Thoracic aorta (tissue), 2 donors: ENCODE measurements at regions not wholly inside any gene's neighbourhood (a gene's known extent, or its start where the extent isn't known, plus 50 kb on each side); places are given as distances from the start of the nearest gene placed in this dataset.

Experiments used
- ATAC-seq: fragments of 150-250 bp; one replicate; pipeline ENCODE4 v1.8.0; 2017; ENCODE audit warnings: low read depth; ENCODE audit not compliant: insufficient number of reproducible peaks, low FRiP score
- DNase-seq: peaks from one replicate; pipeline ENCODE4 v3.0.0-alpha.2; 2020; ENCODE audit warnings: low spot score
- H3K27ac ChIP-seq, 2 donors: fragments of 200-600 bp; sonication (generic); 1 replicate in 1 of 2; 2 replicates in 1 of 2; pipeline ENCODE4 v1.5.1; 2016; ENCODE audit warnings: mild to moderate bottlenecking in 2 of 2, moderate library complexity in 2 of 2
- H3K27me3 ChIP-seq: fragments of 200-600 bp; sonication (generic); replicated peaks from 2 replicates; pipeline ENCODE4 v1.6.0; 2016; ENCODE audit warnings: mild to moderate bottlenecking; ENCODE audit not compliant: insufficient read depth
- H3K36me3 ChIP-seq: fragments of 200-600 bp; sonication (generic); one replicate; pipeline ENCODE4 v1.5.1; 2016
- H3K4me1 ChIP-seq, 2 donors: fragments of 200-600 bp; sonication (generic); 1 replicate in 1 of 2; 2 replicates in 1 of 2; pipeline versions ENCODE4 v1.5.1 to v1.6.0; 2016; ENCODE audit warnings: low read depth in 2 of 2, mild to moderate bottlenecking in 1 of 2; ENCODE audit not compliant: control insufficient read depth in 1 of 2
- H3K4me3 ChIP-seq: fragments of 200-600 bp; sonication (generic); 2 replicates; pipeline ENCODE4 v1.5.1; 2016; ENCODE audit warnings: mild to moderate bottlenecking
- H3K9me3 ChIP-seq: fragments of 200-600 bp; sonication (generic); 2 replicates; pipeline ENCODE4 v1.5.1; 2016
- TF ChIP-seq, protein P1 (sequence below): fragments of 200-600 bp; sonication (generic); IDR thresholded peaks from one replicate; pipeline ENCODE4 v1.5.1; 2019; ENCODE audit warnings: antibody characterized with exemption

DNA sequence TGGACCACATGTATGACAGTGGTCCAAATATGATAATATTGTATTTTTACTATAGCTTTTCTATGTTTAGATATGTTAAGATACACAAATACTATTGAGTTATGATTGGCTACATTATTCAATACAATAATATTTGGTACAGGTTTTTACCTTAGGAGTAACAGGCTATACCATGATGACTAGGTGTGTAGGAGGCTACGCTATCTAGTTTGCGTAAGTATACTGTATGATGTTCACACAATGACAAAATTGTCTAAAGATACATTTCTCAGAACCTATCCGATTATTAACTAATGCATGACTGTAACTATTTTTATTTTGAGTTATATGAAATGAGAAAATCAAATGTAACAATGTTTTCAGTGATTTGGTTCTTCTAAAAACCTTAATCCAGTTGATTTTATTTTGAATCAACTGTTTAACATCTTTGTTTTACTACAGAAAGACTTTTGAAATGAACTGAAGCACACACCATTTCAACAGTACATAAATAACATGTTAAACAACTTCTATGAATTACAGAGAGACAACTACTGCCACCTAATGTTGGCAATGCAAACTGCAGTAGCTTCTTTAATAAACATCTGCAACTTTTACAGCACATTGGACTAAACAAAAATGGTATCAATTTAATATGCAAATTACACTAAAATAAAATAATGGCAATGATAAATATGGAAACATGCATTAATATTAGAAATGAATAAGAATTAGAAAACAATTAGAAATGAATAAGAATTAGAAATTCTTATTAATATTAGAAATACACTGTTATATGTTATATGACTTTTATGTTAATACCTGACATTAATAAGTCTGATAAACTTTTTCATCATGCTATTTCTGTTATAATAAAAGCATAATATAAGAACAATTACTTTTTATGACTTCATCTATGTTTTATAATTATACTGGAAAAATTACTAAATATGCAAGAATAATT lies 255.7 kb downstream of the MBNL1 start:
- H3K9me3 ChIP-seq, result no peaks in the 10 kb centered on the region
- DNase-seq (no peak), ATAC-seq (no peak)
- no peak overlapping the region for H3K4me3 ChIP-seq
- no peaks in the 10 kb centered on the region for H3K36me3 ChIP-seq
- peaks cover 0 to 2% of the 10 kb centered on the region in 2 donors for H3K4me1 ChIP-seq
- H3K27me3 ChIP-seq, result no peaks in the 10 kb centered on the region
- TF ChIP-seq, protein P1, sequence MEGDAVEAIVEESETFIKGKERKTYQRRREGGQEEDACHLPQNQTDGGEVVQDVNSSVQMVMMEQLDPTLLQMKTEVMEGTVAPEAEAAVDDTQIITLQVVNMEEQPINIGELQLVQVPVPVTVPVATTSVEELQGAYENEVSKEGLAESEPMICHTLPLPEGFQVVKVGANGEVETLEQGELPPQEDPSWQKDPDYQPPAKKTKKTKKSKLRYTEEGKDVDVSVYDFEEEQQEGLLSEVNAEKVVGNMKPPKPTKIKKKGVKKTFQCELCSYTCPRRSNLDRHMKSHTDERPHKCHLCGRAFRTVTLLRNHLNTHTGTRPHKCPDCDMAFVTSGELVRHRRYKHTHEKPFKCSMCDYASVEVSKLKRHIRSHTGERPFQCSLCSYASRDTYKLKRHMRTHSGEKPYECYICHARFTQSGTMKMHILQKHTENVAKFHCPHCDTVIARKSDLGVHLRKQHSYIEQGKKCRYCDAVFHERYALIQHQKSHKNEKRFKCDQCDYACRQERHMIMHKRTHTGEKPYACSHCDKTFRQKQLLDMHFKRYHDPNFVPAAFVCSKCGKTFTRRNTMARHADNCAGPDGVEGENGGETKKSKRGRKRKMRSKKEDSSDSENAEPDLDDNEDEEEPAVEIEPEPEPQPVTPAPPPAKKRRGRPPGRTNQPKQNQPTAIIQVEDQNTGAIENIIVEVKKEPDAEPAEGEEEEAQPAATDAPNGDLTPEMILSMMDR, result peak; percentile 69
- no peak overlapping the region for H3K27ac ChIP-seq

DNA sequence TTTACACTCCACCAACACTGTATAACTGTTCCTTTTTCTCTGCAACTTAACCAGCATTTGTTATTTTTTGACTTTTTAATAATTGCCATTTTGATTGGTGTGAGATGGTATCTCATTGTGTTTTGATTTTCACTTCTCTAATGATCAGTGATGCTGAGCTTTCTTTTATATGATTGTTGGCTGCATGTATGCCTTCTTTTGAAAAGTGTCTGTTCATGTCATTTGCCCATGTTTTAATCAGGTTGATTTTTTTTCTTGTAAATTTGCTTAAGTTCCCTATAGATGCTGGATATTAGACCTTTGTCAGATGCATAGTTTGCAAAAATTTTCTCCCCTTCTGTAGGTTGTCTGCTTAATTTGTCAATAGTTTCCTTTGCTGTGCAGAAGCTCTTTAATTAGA lies 263.0 kb downstream of the MBNL1 start:
- H3K27me3 ChIP-seq, result no peaks in the 10 kb centered on the region
- DNase-seq, result no peak
- no peaks in the 10 kb centered on the region for H3K4me1 ChIP-seq
- ATAC-seq, result no peak
- H3K4me3 ChIP-seq, result no peak overlapping the region
- TF ChIP-seq, protein P1, result no peak
- H3K36me3 ChIP-seq, result no peaks in the 10 kb centered on the region
- H3K27ac ChIP-seq, result no peak overlapping the region
- no peaks in the 10 kb centered on the region for H3K9me3 ChIP-seq

GRCh38 chr3:152538518-152538917 lies 269.8 kb downstream of the MBNL1 start:
- ATAC-seq, result no peak
- no peak for DNase-seq
- H3K9me3 ChIP-seq, result peaks cover 5% of the 10 kb centered on the region
- no peaks in the 10 kb centered on the region for H3K4me1 ChIP-seq
- H3K27me3 ChIP-seq, result no peaks in the 10 kb centered on the region
- H3K4me3 ChIP-seq, result no peak overlapping the region
- H3K27ac ChIP-seq, result no peak overlapping the region
- TF ChIP-seq, protein P1, result no peak
- H3K36me3 ChIP-seq, result no peaks in the 10 kb centered on the region

DNA sequence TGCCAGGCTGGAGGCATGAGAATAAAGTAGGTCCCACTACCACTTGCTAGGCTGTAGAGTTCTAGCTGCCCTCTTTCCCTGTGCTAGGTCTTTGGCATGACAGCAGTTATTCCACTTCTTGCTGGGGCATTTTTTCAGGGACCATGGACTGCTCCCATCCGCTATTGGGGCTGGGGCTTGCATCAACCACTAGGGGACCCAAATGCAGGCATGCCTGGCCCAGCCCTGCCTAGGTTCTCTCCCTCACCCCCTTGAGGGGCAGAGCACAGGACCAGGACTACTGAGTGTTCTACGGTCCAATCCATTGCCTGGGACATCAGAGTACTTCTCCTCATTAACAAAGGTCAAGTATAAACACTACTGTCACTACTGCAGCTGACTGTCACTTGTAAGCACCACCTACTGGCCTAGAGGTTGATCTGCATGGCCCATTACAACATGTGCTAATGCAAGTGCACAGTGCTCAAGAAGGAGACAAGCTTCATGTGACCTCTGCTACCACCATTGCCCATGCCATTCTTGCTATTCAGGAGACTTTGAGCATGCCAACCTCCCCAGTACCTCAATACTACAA lies 270.5 kb downstream of the MBNL1 start:
- no peaks in the 10 kb centered on the region for H3K36me3 ChIP-seq
- peaks cover 5% of the 10 kb centered on the region for H3K9me3 ChIP-seq
- ATAC-seq (no peak), DNase-seq (no peak)
- no peak overlapping the region for H3K27ac ChIP-seq
- no peak overlapping the region for H3K4me3 ChIP-seq
- no peaks in the 10 kb centered on the region for H3K4me1 ChIP-seq
- no peaks in the 10 kb centered on the region for H3K27me3 ChIP-seq
- TF ChIP-seq, protein P1, result no peak

GRCh38 chr3:152540120-152540519 lies 271.4 kb downstream of the MBNL1 start:
- Histone ChIP-seq H3K4me1 (no peaks in the 10 kb centered on the region), H3K27me3 (no peaks in the 10 kb centered on the region), H3K27ac (no peak overlapping the region), H3K36me3 (no peaks in the 10 kb centered on the region), H3K9me3 (peaks cover 5% of the 10 kb centered on the region), H3K4me3 (no peak overlapping the region)
- ATAC-seq (no peak), DNase-seq (no peak)
- TF ChIP-seq, protein P1, result no peak
